Suprapubic skin (tissue), 4 donors: ENCODE measurements at regions not wholly inside any gene's neighbourhood (a gene's known extent, or its start where the extent isn't known, plus 50 kb on each side); places are given as distances from the start of the nearest gene placed in this dataset.

Source experiments
- DNase-seq, 2 donors: peaks; one replicate each; pipeline ENCODE4 v3.0.0-alpha.2; 2019; ENCODE audit warnings: low spot score in 2 of 2
- H3K27ac ChIP-seq: fragments of 200-600 bp; sonication (generic); one replicate; pipeline ENCODE4 v1.5.1; 2019
- H3K27me3 ChIP-seq: fragments of 200-600 bp; sonication (generic); one replicate; pipeline ENCODE4 v1.5.1; 2019
- H3K36me3 ChIP-seq: fragments of 200-600 bp; sonication (generic); one replicate; pipeline ENCODE4 v1.5.1; 2019
- H3K4me1 ChIP-seq: fragments of 200-600 bp; sonication (generic); one replicate; pipeline ENCODE4 v1.5.1; 2019
- H3K4me3 ChIP-seq: fragments of 200-600 bp; sonication (generic); one replicate; pipeline ENCODE4 v1.5.1; 2019; ENCODE audit warnings: mild to moderate bottlenecking
- H3K9me3 ChIP-seq: fragments of 200-600 bp; sonication (generic); one replicate; pipeline ENCODE4 v1.5.1; 2019
- CTCF ChIP-seq, 2 donors: fragments of 200-600 bp in 1 of 2; fragments of 450-650 bp in 1 of 2; sonication (generic) in 1 of 2; IDR thresholded peaks; one replicate each; pipeline ENCODE4 v1.5.1; 2016 to 2019; ENCODE audit warnings: antibody characterized with exemption in 2 of 2, mild to moderate bottlenecking in 1 of 2, moderate library complexity in 1 of 2
- EP300 ChIP-seq: sonication (generic); formaldehyde crosslinking; IDR thresholded peaks from one replicate; pipeline ENCODE4 v1.6.1; 2017; ENCODE audit warnings: antibody characterized with exemption
- POLR2A ChIP-seq, 2 donors: fragments of 450-650 bp; IDR thresholded peaks; one replicate each; pipeline ENCODE4 v1.6.1; 2017; ENCODE audit warnings: antibody characterized with exemption in 2 of 2, mild to moderate bottlenecking in 2 of 2, moderate library complexity in 2 of 2
- POLR2AphosphoS5 ChIP-seq, 3 donors: sonication (generic); formaldehyde crosslinking; IDR thresholded peaks; one replicate each; pipeline ENCODE4 v1.6.1; 2017; ENCODE audit warnings: antibody characterized with exemption in 3 of 3
- WGBS: methylation state at CpG from one replicate; pipeline ENCODE4 v1.1.5; 2018; 5-methylcytosine and 5-hydroxymethylcytosine counted together

DNA sequence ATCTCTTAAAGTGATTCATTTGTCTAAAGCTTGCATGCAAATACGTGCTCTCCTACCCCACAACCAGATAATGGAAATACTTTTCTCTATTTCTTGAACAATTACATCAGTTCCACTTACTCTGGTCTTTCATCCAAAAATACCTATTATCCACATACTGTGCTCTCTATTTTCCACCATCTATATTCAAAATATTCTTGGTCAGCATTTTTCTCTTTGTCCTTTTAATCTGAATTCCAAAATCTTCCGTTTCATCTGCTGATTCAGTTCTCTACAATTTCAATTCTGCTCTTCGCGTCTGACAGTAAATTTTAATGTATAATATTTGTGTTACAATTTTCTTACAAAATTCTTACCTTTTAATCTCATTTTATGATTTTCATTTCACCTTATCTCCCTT is 110.3 kb downstream of the ZNF648 start:
- no peak for TF ChIP-seq POLR2A (IDR thresholded peaks at IDR 0.05)
- DNase-seq = no peak
- Histone ChIP-seq H3K27ac (no peak overlapping the region), H3K27me3 (no peaks in the 10 kb centered on the region), H3K36me3 (no peaks in the 10 kb centered on the region), H3K4me3 (no peak overlapping the region), H3K4me1 (no peaks in the 10 kb centered on the region), H3K9me3 (peaks cover 4% of the 10 kb centered on the region)
- 75% methylated on average over 4 of the region's 4 CpGs for WGBS

DNA sequence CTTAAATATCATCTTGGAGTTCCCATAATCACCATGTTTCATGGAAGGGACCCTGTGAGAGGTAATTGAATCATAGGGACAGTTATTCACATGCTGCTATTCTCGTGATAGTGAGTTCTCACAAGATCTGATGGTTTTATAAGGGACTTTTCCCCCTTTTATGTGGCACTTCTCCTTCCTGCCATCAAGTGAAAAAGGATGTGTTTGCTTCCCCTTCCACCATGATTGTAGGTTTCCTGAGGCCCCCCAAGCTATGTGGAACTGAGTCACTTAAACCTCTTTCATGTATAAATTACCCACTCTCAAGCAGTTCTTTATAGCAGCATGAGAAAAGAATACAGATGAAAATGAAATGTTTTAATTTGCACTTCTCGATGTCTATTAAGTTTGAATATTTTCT is 112.0 kb downstream of the ZNF648 start:
- peaks cover 4% of the 10 kb centered on the region for H3K9me3 ChIP-seq
- no peaks in the 10 kb centered on the region for H3K4me1 ChIP-seq
- no peaks in the 10 kb centered on the region for H3K27me3 ChIP-seq
- H3K4me3 ChIP-seq = no peak overlapping the region
- DNase-seq = no peak
- no peak overlapping the region for H3K27ac ChIP-seq
- H3K36me3 ChIP-seq = no peaks in the 10 kb centered on the region
- TF ChIP-seq EP300 (no peak), POLR2AphosphoS5 (IDR thresholded peaks at IDR 0.05) (no peak), POLR2A (IDR thresholded peaks at IDR 0.05) (no peak), CTCF (IDR thresholded peaks at IDR 0.05) (no peak)
- WGBS = 64% methylated on average over 2 of the region's 2 CpGs

GRCh38 chr1:181948372-181948771 is 113.1 kb downstream of the ZNF648 start:
- no peaks in the 10 kb centered on the region for H3K36me3 ChIP-seq
- no peak overlapping the region for H3K4me3 ChIP-seq
- no peak overlapping the region for H3K27ac ChIP-seq
- no peaks in the 10 kb centered on the region for H3K27me3 ChIP-seq
- TF ChIP-seq CTCF (IDR thresholded peaks at IDR 0.05) (no peak), POLR2A (IDR thresholded peaks at IDR 0.05) (no peak), POLR2AphosphoS5 (IDR thresholded peaks at IDR 0.05) (no peak), EP300 (no peak)
- H3K4me1 ChIP-seq = no peaks in the 10 kb centered on the region
- H3K9me3 ChIP-seq = peaks cover 4% of the 10 kb centered on the region
- no peak for DNase-seq
- WGBS = 14% methylated on average over 1 of the region's 1 CpG

DNA sequence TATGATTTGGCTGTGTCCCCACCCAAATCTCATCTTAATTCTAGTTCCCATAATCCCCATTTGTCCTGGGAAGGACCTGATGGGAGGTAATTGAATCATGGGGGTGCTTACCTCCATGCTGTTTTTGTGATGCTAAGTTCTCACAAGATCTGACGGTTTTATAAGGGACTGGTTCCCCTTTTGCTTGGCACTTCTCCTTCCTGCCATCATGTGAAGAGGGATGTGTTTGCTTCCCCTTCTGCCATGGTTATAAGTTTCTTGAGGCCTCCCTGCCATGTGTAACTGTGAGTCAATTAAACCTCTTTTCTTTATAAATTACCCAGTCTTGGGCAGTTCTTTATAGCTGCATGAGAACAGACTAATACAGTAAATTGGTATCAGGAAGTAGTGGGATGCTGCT is 114.1 kb downstream of the ZNF648 start:
- H3K27me3 ChIP-seq = no peaks in the 10 kb centered on the region
- no peak overlapping the region for H3K27ac ChIP-seq
- no peaks in the 10 kb centered on the region for H3K4me1 ChIP-seq
- WGBS = 69% methylated on average over 1 of the region's 1 CpG
- H3K9me3 ChIP-seq = peaks cover 4% of the 10 kb centered on the region
- H3K36me3 ChIP-seq = no peaks in the 10 kb centered on the region
- H3K4me3 ChIP-seq = no peak overlapping the region
- no peak for DNase-seq
- TF ChIP-seq CTCF (IDR thresholded peaks at IDR 0.05) = no peak
- TF ChIP-seq POLR2A (IDR thresholded peaks at IDR 0.05) = no peak
- TF ChIP-seq EP300 = no peak
- TF ChIP-seq POLR2AphosphoS5 (IDR thresholded peaks at IDR 0.05) = no peak

GRCh38 chr1:181936768-181937581 is 124.5 kb downstream of the ZNF648 start:
- H3K36me3 ChIP-seq = no peaks in the 10 kb centered on the region
- no peaks in the 10 kb centered on the region for H3K9me3 ChIP-seq
- H3K27me3 ChIP-seq = no peaks in the 10 kb centered on the region
- TF ChIP-seq POLR2AphosphoS5 (IDR thresholded peaks at IDR 0.05) (no peak), CTCF (IDR thresholded peaks at IDR 0.05) (peak in 1 of 2 donors; percentile 47)
- no peaks in the 10 kb centered on the region for H3K4me1 ChIP-seq
- H3K4me3 ChIP-seq = no peak overlapping the region
- no peak overlapping the region for H3K27ac ChIP-seq
- WGBS = 21% methylated on average over 9 of the region's 9 CpGs
- no peak for DNase-seq

DNA sequence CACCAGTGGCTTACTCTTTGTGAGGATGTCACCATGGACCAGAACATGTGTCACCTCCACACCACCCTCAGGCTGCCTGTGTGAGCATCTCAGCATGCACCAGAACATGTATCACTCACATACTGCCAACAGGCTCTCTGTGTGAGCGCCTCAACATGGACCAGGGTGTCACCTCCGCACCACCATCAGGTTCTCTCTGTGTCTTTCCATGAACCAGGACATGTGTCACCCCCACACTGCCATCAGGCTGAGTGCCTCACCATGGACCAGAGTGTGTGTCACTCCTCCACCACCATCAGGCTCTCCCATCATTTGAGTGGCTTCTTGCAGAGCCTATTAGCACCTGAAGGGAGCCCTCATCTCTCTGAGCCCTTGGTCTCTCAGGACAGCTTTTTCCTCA is 125.2 kb downstream of the ZNF648 start:
- TF ChIP-seq EP300 = no peak
- Histone ChIP-seq H3K36me3 (no peaks in the 10 kb centered on the region), H3K4me1 (no peaks in the 10 kb centered on the region), H3K4me3 (no peak overlapping the region), H3K27ac (no peak overlapping the region), H3K9me3 (no peaks in the 10 kb centered on the region), H3K27me3 (no peaks in the 10 kb centered on the region)
- WGBS = 100% methylated on average over 2 of the region's 2 CpGs
- no peak for DNase-seq
